ENCODE measurements at regions not wholly inside any gene's neighbourhood (a gene's known extent, or its start where the extent isn't known, plus 50 kb on each side); places are given as distances from the start of the nearest gene placed in this dataset.

- intact Hi-C loops (cut with DNase I; ENCODE audit: low total_unique reads), result no loop called here
- WGBS, 2 donors, result 77 to 78% methylated on average over 2 of the region's 2 CpGs
- no peak overlapping the region for H3K4me3 ChIP-seq (ENCODE audit: low read depth, poor library complexity, severe bottlenecking)
- TF ChIP-seq, protein P1, sequence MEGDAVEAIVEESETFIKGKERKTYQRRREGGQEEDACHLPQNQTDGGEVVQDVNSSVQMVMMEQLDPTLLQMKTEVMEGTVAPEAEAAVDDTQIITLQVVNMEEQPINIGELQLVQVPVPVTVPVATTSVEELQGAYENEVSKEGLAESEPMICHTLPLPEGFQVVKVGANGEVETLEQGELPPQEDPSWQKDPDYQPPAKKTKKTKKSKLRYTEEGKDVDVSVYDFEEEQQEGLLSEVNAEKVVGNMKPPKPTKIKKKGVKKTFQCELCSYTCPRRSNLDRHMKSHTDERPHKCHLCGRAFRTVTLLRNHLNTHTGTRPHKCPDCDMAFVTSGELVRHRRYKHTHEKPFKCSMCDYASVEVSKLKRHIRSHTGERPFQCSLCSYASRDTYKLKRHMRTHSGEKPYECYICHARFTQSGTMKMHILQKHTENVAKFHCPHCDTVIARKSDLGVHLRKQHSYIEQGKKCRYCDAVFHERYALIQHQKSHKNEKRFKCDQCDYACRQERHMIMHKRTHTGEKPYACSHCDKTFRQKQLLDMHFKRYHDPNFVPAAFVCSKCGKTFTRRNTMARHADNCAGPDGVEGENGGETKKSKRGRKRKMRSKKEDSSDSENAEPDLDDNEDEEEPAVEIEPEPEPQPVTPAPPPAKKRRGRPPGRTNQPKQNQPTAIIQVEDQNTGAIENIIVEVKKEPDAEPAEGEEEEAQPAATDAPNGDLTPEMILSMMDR (IDR thresholded peaks at IDR 0.05), result no peak
- no peak for TF ChIP-seq POLR2A (IDR thresholded peaks at IDR 0.05)
- DNase-seq (ENCODE audit: low spot score in 2 of 2), result no peak
Observed at GRCh38 chr10:128784444-128784843, 658.2 kb upstream of the MKI67 start.

DNA sequence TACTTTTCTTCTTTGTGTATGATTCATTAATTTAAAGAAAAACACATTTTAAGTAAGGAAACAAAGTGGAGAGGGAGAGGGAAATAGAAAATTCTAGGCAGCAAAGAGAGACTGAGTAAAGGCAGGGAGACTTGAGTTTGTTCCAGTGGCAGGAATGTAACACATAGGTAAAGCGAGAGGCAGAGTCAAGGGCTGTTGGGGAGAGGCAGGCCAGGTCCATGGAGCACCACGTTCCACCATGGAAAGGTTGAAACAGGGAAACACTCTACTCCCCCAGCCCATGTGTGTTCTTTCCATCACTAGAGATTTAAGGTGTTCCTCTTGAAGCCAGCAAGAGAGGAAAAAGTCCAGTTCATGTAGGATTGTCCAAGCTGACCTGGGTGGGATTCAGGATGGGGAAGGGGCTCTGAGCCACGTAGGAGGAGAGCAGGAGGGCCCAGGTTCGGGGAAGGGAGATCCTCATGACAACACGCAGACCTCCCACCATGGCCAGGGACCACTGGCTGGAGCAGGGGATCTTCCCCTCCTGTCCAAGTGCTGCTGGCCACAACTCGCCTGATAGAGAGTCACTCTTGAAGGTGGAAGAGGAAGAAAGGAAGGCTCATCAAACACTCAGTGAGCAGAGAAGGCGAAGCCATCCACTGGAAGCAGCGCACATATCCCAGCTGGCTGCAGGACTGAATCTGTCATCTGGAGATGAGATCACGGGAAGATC is 666.4 kb upstream of the MKI67 start:
- intact Hi-C loops (cut with DNase I; ENCODE audit: low total_unique reads), result no loop called here
- WGBS, 2 donors, result 83 to 84% methylated on average over 9 of the region's 9 CpGs
- no peak for TF ChIP-seq POLR2A (IDR thresholded peaks at IDR 0.05)
- TF ChIP-seq, protein P1 (IDR thresholded peaks at IDR 0.05), result no peak
- no peak for DNase-seq (ENCODE audit: low spot score in 2 of 2)
- H3K4me3 ChIP-seq (ENCODE audit: low read depth, poor library complexity, severe bottlenecking), result no peak overlapping the region

- 92 to 93% methylated on average over 10 of the region's 10 CpGs for WGBS, 2 donors
- DNase-seq (ENCODE audit: low spot score in 2 of 2), result peak in 1 of 2 donors; percentile 28
- intact Hi-C loops (cut with DNase I; ENCODE audit: low total_unique reads), result no loop called here
- TF ChIP-seq POLR2A (IDR thresholded peaks at IDR 0.05), result no peak
- TF ChIP-seq, protein P1 (IDR thresholded peaks at IDR 0.05), result no peak
- no peak overlapping the region for H3K4me3 ChIP-seq (ENCODE audit: low read depth, poor library complexity, severe bottlenecking)
Observed at GRCh38 chr10:128793726-128794655, 667.8 kb upstream of the MKI67 start.

DNA sequence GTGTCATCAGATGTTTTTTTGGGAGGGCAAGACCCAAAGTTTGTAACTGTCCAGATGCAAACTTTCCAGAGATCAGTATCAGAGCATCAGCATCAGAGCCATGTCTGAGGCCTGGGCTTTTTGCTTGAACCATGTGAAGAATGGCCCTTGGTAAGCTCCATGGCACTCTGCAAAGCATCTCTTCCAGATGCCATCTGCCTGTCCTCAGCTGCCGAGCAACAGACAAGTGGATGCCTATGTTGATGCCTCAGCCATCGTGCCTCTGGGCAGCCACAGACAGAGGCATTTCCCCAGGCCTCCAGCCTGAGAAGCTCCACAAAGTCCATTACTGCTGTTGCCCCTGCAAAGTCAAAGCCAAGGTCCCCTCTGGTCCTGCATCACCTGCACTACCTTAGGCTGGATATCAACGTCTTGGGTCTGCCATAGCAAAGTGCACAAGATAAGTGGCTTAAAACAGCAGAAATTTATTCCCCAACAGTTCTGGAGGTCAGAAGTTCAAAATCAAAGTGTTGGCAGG is 670.2 kb upstream of the MKI67 start:
- intact Hi-C loops (cut with DNase I; ENCODE audit: low total_unique reads), result no loop called here
- no peak overlapping the region for H3K4me3 ChIP-seq (ENCODE audit: low read depth, poor library complexity, severe bottlenecking)
- WGBS, 2 donors, result 82 to 88% methylated on average over 3 of the region's 3 CpGs
- DNase-seq (ENCODE audit: low spot score in 2 of 2), result peak in 1 of 2 donors; percentile 58
- TF ChIP-seq, protein P1 (IDR thresholded peaks at IDR 0.05), result no peak
- TF ChIP-seq POLR2A (IDR thresholded peaks at IDR 0.05), result no peak

GRCh38 chr10:128802062-128802461 is 665.0 kb upstream of the MGMT start:
- no peak overlapping the region for H3K4me3 ChIP-seq (ENCODE audit: low read depth, poor library complexity, severe bottlenecking)
- no peak for TF ChIP-seq POLR2A (IDR thresholded peaks at IDR 0.05)
- TF ChIP-seq, protein P1 (IDR thresholded peaks at IDR 0.05), result no peak
- WGBS, 2 donors, result 88 to 89% methylated on average over 4 of the region's 4 CpGs
- intact Hi-C loops (cut with DNase I; ENCODE audit: low total_unique reads), result no loop called here
- no peak for DNase-seq (ENCODE audit: low spot score in 2 of 2)

All from lower leg skin (tissue), 4 donors.